GM12878 (cell line): ENCODE measurements at regions not wholly inside any gene's neighbourhood (a gene's known extent, or its start where the extent isn't known, plus 50 kb on each side); places are given as distances from the start of the nearest gene placed in this dataset.

ENCODE experiments used
- ATAC-seq: fragments of 200-7000 bp; cut with Tn5 transposase; 3 replicates; pipeline ENCODE4 v1.9.1; 2020; ENCODE audit warnings: mild to moderate bottlenecking, moderate library complexity
- BruUV-seq: library from RNA; stranded (reverse); fragments of 400-500 nt; replicated peaks from 2 replicates; lab custom pipeline; 2021; lab: Mats Ljungman, UMichigan
- CTCF ChIA-PET: fragments of 300-600 bp; sonication (Branson Sonifier 250); formaldehyde crosslinking; extraction: SDS; loops from one replicate; lab custom pipeline; 2021; ENCODE audit warnings: inconsistent platforms; lab: Yijun Ruan, JAX
- POLR2A ChIA-PET: fragments of 350-600 bp; formaldehyde crosslinking; extraction: SDS; loops from one replicate; lab custom pipeline; 2021; ENCODE audit warnings: inconsistent platforms; lab: Charles Lee
- RAD21 ChIA-PET: fragments of 300-600 bp; sonication (Branson Sonifier 250); formaldehyde crosslinking; loops from one replicate; lab custom pipeline; 2023; ENCODE audit warnings: antibody characterized with exemption; ENCODE audit not compliant: unreplicated experiment; lab: Charles Lee
- SMC1A ChIA-PET: fragments of 300-600 bp; sonication (Branson Sonifier 250); formaldehyde crosslinking; loops from one replicate; lab custom pipeline; 2023; ENCODE audit not compliant: unreplicated experiment, uncharacterized antibody; lab: Charles Lee
- DNase-seq: peaks from one replicate; pipeline ENCODE4 v3.0.0-alpha.2; 2011; ENCODE audit warnings: low read depth, low spot score
- FAIRE-seq: peaks from 3 replicates; lab custom pipeline; 2011; peaks lifted over from hg19 to GRCh38; lab: Jason Lieb, UNC
- H2AFZ ChIP-seq: 2 replicates; pipeline ENCODE4 v1.6.0; 2011; ENCODE audit warnings: low read depth, low read length, control low read depth; ENCODE audit not compliant: control insufficient read depth
- H3K27ac ChIP-seq: 2 replicates; pipeline ENCODE4 v1.5.1; 2011; ENCODE audit warnings: control low read depth; ENCODE audit not compliant: control insufficient read depth, insufficient read depth
- H3K27me3 ChIP-seq, 2 experiments: replicated peaks in 1 of 2; 2 replicates each; pipeline versions ENCODE4 v1.6.0 to v1.6.1; 2011; ENCODE audit warnings: low read length in 1 of 2; ENCODE audit not compliant: control insufficient read depth in 2 of 2, insufficient read depth in 2 of 2
- H3K36me3 ChIP-seq, 2 experiments: 2 replicates each; pipeline ENCODE4 v1.5.1; 2011; ENCODE audit warnings: low read length in 1 of 2; ENCODE audit not compliant: control insufficient read depth in 2 of 2, insufficient read depth in 2 of 2
- H3K4me1 ChIP-seq: 2 replicates; pipeline ENCODE4 v1.6.1; 2011; ENCODE audit warnings: mild to moderate bottlenecking, low read length, moderate library complexity, mixed read lengths; ENCODE audit not compliant: control insufficient read depth, insufficient read depth
- H3K4me2 ChIP-seq: 2 replicates; pipeline ENCODE4 v1.6.0; 2011; ENCODE audit warnings: control low read depth; ENCODE audit not compliant: control insufficient read depth, insufficient read depth
- H3K4me3 ChIP-seq: fragments of 200-600 bp; sonication (generic); 2 replicates; pipeline ENCODE4 v1.5.1; 2016
- H3K79me2 ChIP-seq: 2 replicates; pipeline ENCODE4 v1.6.0; 2011; ENCODE audit warnings: low read length; ENCODE audit not compliant: control insufficient read depth, insufficient read depth
- H3K9ac ChIP-seq: 2 replicates; pipeline ENCODE4 v1.8.0; 2011; ENCODE audit warnings: low read length, control low read depth, mixed read lengths; ENCODE audit not compliant: control insufficient read depth, insufficient read depth
- H3K9me3 ChIP-seq: replicated peaks from 3 replicates; pipeline ENCODE4 v1.5.1; 2011; ENCODE audit warnings: mild to moderate bottlenecking, low read length; ENCODE audit not compliant: control insufficient read depth, insufficient read depth
- H4K20me1 ChIP-seq: 2 replicates; pipeline ENCODE4 v1.6.0; 2011; ENCODE audit not compliant: control insufficient read depth, insufficient read depth
- POLR2AphosphoS2 ChIP-seq: IDR thresholded peaks from 2 replicates; pipeline ENCODE4 v1.6.1; 2011; ENCODE audit warnings: low read depth, mild to moderate bottlenecking, low read length, improper control_type of control experiment, moderate library complexity
- RAD21 ChIP-seq: IDR thresholded peaks from 2 replicates; pipeline ENCODE4 v1.6.1; 2011; ENCODE audit warnings: mild to moderate bottlenecking, low read depth, low read length, moderate library complexity; ENCODE audit not compliant: insufficient read depth
- RAD51 ChIP-seq: fragments of 450-650 bp; IDR thresholded peaks from 2 replicates; pipeline ENCODE4 v1.6.1; 2016; ENCODE audit warnings: moderate library complexity, mild to moderate bottlenecking, inconsistent platforms
- SMC3 ChIP-seq: IDR thresholded peaks from 2 replicates; pipeline ENCODE4 v1.6.1; 2011; ENCODE audit warnings: low read length, improper control_type of control experiment, borderline replicate concordance
- TBL1XR1 ChIP-seq: IDR thresholded peaks from 2 replicates; pipeline ENCODE4 v1.6.1; 2012; ENCODE audit warnings: low read depth, low read length, improper control_type of control experiment
- YY1 ChIP-seq: IDR thresholded peaks from 2 replicates; pipeline ENCODE4 v1.6.1; 2011; ENCODE audit warnings: low read depth, mild to moderate bottlenecking, low read length
- WGBS: methylation state at CpG from one replicate; pipeline ENCODE4 v1.1.6; 2016; ENCODE audit warnings: low lambda C conversion rate; ENCODE audit not compliant: insufficient replicate concordance, insufficient coverage; ENCODE audit errors: missing lambda C conversion rate; 5-methylcytosine and 5-hydroxymethylcytosine counted together
- in situ Hi-C: fragments of 300-500 bp; cut with MboI; formaldehyde crosslinking; loops from 9 replicates; pipeline ENCODE4 v1.14.3; 2018; ENCODE audit warnings: mixed read lengths
- intact Hi-C: fragments of 100-400 bp; cut with micrococcal nuclease; formaldehyde crosslinking; loops from one replicate; pipeline ENCODE4 v1.14.2; 2022; ENCODE audit not compliant: unreplicated experiment
- TF ChIP-seq, protein P1 (sequence below), 3 experiments: IDR thresholded peaks in 2 of 3; conservative IDR thresholded peaks in 1 of 3; 2 replicates each; pipeline ENCODE4 v1.5.1; 2011; ENCODE audit warnings: low read depth in 3 of 3, low read length in 3 of 3, mild to moderate bottlenecking in 3 of 3, control low read depth in 2 of 3, moderate library complexity in 2 of 3, inconsistent platforms in 1 of 3, mixed read lengths in 1 of 3; ENCODE audit not compliant: control insufficient read depth in 2 of 3, insufficient read depth in 1 of 3; ENCODE audit errors: extremely low read depth in 1 of 3

DNA sequence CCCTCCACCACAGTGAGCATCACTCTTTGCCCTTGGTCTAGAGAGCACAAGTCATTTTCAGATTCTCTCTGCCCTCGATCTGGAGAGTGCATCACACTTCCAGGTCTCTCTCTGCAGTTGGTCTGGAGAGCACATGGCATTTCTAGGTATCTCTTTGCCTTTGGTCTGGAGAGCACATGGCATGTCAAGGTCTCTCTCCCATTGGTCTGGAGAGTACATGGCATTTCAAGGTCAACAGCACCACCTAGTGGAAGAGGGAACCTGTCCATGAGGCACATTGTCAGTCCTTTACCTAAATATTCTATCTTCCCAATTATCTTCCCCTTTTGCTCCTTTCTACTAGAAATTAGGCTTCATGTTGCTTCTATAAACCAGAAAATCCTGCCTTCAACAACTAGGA, 1139.4 kb downstream of the XPNPEP1 start:
- ChIA-PET POLR2A (no interaction called here), CTCF (interaction anchor here (1.0 kb wide), 1 partner anchor 580 kb away, joined by 3 read pairs; no protein-coding TSS in a partner anchor), SMC1A (no interaction called here), RAD21 (no interaction called here)
- Histone ChIP-seq H3K27ac (no peak overlapping the region), H3K36me3 (no peaks in the 10 kb centered on the region), H3K4me3 (no peak overlapping the region), H3K9ac (no peak overlapping the region), H3K4me2 (no peak overlapping the region), H2AFZ (no peak overlapping the region), H3K9me3 (peaks cover 2% of the 10 kb centered on the region; the same call in 1 of the 3 replicates), H4K20me1 (no peaks in the 10 kb centered on the region), H3K79me2 (no peaks in the 10 kb centered on the region), H3K4me1 (no peaks in the 10 kb centered on the region), H3K27me3 (no peaks in the 10 kb centered on the region)
- DNase-seq (peak; percentile 31), FAIRE-seq (peak; percentile 85), ATAC-seq (peak; percentile 86)
- WGBS, result 0% methylated on average over 1 of the region's 1 CpG
- no TSS peak for BruUV-seq
- in situ Hi-C loops (no loop called here), intact Hi-C loops (loop anchor here (1.0 to 10.0 kb wide), 4 partner anchors 240 to 969 kb away; no protein-coding TSS in a partner anchor)
- peak; percentile 68; the same call in 1 of the 2 replicates for TF ChIP-seq SMC3
- no peak for TF ChIP-seq RAD51
- TF ChIP-seq, protein P1, sequence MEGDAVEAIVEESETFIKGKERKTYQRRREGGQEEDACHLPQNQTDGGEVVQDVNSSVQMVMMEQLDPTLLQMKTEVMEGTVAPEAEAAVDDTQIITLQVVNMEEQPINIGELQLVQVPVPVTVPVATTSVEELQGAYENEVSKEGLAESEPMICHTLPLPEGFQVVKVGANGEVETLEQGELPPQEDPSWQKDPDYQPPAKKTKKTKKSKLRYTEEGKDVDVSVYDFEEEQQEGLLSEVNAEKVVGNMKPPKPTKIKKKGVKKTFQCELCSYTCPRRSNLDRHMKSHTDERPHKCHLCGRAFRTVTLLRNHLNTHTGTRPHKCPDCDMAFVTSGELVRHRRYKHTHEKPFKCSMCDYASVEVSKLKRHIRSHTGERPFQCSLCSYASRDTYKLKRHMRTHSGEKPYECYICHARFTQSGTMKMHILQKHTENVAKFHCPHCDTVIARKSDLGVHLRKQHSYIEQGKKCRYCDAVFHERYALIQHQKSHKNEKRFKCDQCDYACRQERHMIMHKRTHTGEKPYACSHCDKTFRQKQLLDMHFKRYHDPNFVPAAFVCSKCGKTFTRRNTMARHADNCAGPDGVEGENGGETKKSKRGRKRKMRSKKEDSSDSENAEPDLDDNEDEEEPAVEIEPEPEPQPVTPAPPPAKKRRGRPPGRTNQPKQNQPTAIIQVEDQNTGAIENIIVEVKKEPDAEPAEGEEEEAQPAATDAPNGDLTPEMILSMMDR (IDR thresholded peaks at IDR 0.05 in 2 of 3, conservative IDR thresholded peaks at IDR 0.05 in 1 of 3; ENCODE audit: control insufficient read depth in 2 of 3, extremely low read depth in 1 of 3, insufficient read depth in 1 of 3, low read depth in 3 of 3, low read length in 3 of 3), result peak; percentile 59 to 67 (median 66)
- TF ChIP-seq RAD21, result peak; percentile 83
- 0 out of 2 replicates have a peak, but pooled peaks have one; percentile 30 for TF ChIP-seq YY1
- no peak for TF ChIP-seq POLR2AphosphoS2
- no peak for TF ChIP-seq TBL1XR1
- TF ChIP-seq, all 136 proteins: peak for 4
